ENCODE measurements at regions not wholly inside any gene's neighbourhood (a gene's known extent, or its start where the extent isn't known, plus 50 kb on each side); places are given as distances from the start of the nearest gene placed in this dataset.
A peak's percentile ranks its signal among the peaks of the same experiment; 100 is the strongest.

- H3K4me3 ChIP-seq (ENCODE audit: low read depth, low read length), result no peak overlapping the region
- DNase-seq (ENCODE audit: low read depth), result no peak
- TF ChIP-seq CTCF (IDR thresholded peaks at IDR 0.05; ENCODE audit: control insufficient read depth, extremely low read depth, insufficient read depth), result no peak
Observed at GRCh38 chr5:17399931-17400330, 98.1 kb upstream of the TAF11L2 start.

GRCh38 chr5:17400724-17401469 lies 97.1 kb upstream of the TAF11L2 start:
- DNase-seq (ENCODE audit: low read depth), result no peak
- no peak overlapping the region for H3K4me3 ChIP-seq (ENCODE audit: low read depth, low read length)
- TF ChIP-seq CTCF (IDR thresholded peaks at IDR 0.05; ENCODE audit: control insufficient read depth, extremely low read depth, insufficient read depth), result no peak

- peak overlapping the region; percentile 19; the same call in 1 of the 2 replicates for H3K4me3 ChIP-seq (ENCODE audit: low read depth, low read length)
- no peak for TF ChIP-seq CTCF (IDR thresholded peaks at IDR 0.05; ENCODE audit: control insufficient read depth, extremely low read depth, insufficient read depth)
- peak; percentile 84 for DNase-seq (ENCODE audit: low read depth)
Observed at GRCh38 chr5:17401470-17402288, 96.4 kb upstream of the TAF11L2 start.

- no peak for TF ChIP-seq CTCF (IDR thresholded peaks at IDR 0.05; ENCODE audit: control insufficient read depth, extremely low read depth, insufficient read depth)
- DNase-seq (ENCODE audit: low read depth), result no peak
- H3K4me3 ChIP-seq (ENCODE audit: low read depth, low read length), result peak overlapping the region; percentile 19
Observed at GRCh38 chr5:17402289-17403121, 95.5 kb upstream of the TAF11L2 start.

GRCh38 chr5:17403695-17404490 lies 94.1 kb upstream of the TAF11L2 start:
- TF ChIP-seq CTCF (IDR thresholded peaks at IDR 0.05; ENCODE audit: control insufficient read depth, extremely low read depth, insufficient read depth), result no peak
- no peak overlapping the region for H3K4me3 ChIP-seq (ENCODE audit: low read depth, low read length)
- DNase-seq (ENCODE audit: low read depth), result no peak

GRCh38 chr5:17405976-17406375 lies 92.1 kb upstream of the TAF11L2 start:
- TF ChIP-seq CTCF (IDR thresholded peaks at IDR 0.05; ENCODE audit: control insufficient read depth, extremely low read depth, insufficient read depth), result no peak
- no peak overlapping the region for H3K4me3 ChIP-seq (ENCODE audit: low read depth, low read length)
- DNase-seq (ENCODE audit: low read depth), result no peak
